K562 (cell line): ENCODE measurements at regions not wholly inside any gene's neighbourhood (a gene's known extent, or its start where the extent isn't known, plus 50 kb on each side); places are given as distances from the start of the nearest gene placed in this dataset.

Source experiments
- ARHGAP35 ChIP-seq: fragments of 450-650 bp; IDR thresholded peaks from 2 replicates; pipeline ENCODE4 v1.6.1; 2018; ENCODE audit not compliant: partially characterized antibody
- BACH1 ChIP-seq: fragments of 200-800 bp; sonication (Bioruptor generic); IDR thresholded peaks from 2 replicates; pipeline ENCODE4 v1.6.1; 2016; ENCODE audit warnings: missing genetic modification characterization, missing compliant biosample characterization
- BCOR ChIP-seq: fragments of 450-650 bp; IDR thresholded peaks from 2 replicates; pipeline ENCODE4 v1.6.1; 2016
- DDX20 ChIP-seq: fragments of 450-650 bp; IDR thresholded peaks from 2 replicates; pipeline ENCODE4 v1.6.1; 2016; ENCODE audit warnings: missing genetic modification characterization, low read depth, mild to moderate bottlenecking, missing compliant biosample characterization, moderate library complexity
- ETV1 ChIP-seq: fragments of 450-650 bp; conservative IDR thresholded peaks from 2 replicates; pipeline ENCODE4 v1.6.1; 2016; ENCODE audit warnings: missing genetic modification characterization, control low read depth, low read depth, missing compliant biosample characterization
- GABPB1 ChIP-seq: sonication (generic); formaldehyde crosslinking; IDR thresholded peaks from 2 replicates; pipeline ENCODE4 v1.8.0; 2022; ENCODE audit warnings: mild to moderate bottlenecking, missing genetic modification reagents
- GABPB2 ChIP-seq: fragments of 250-450 bp; sonication (Bioruptor Pico); conservative IDR thresholded peaks from 2 replicates; pipeline ENCODE4 v1.5.1; 2021; ENCODE audit warnings: mild to moderate bottlenecking
- HCFC1 ChIP-seq: IDR thresholded peaks from 2 replicates; pipeline ENCODE4 v1.6.1; 2012; ENCODE audit warnings: low read depth, low read length, improper control_type of control experiment
- HDAC6 ChIP-seq: IDR thresholded peaks from 2 replicates; pipeline ENCODE4 v1.6.1; 2012; ENCODE audit warnings: low read depth, mild to moderate bottlenecking, control low read depth, inconsistent platforms, low read length, moderate library complexity
- HMGN3 ChIP-seq: IDR thresholded peaks from 2 replicates; pipeline ENCODE4 v1.6.1; 2011; ENCODE audit warnings: borderline replicate concordance, low read depth, mild to moderate bottlenecking, mixed read lengths, low read length; ENCODE audit not compliant: insufficient read length; ENCODE audit errors: extremely low read depth
- MAFF ChIP-seq: IDR thresholded peaks from 2 replicates; pipeline ENCODE4 v1.6.1; 2012; ENCODE audit warnings: low read length, improper control_type of control experiment
- NFE2 ChIP-seq: IDR thresholded peaks from 2 replicates; pipeline ENCODE4 v1.6.1; 2014; ENCODE audit warnings: antibody characterized with exemption, low read depth
- RFX7 ChIP-seq: fragments of 250-450 bp; sonication (Bioruptor Pico); IDR thresholded peaks from 2 replicates; pipeline ENCODE4 v1.5.1; 2021; ENCODE audit warnings: mild to moderate bottlenecking
- SETDB1 ChIP-seq: IDR thresholded peaks from one replicate; pipeline ENCODE4 v1.6.1; 2012; ENCODE audit warnings: low read length, control low read depth, inconsistent platforms
- SIN3A ChIP-seq, 2 experiments: fragments of 150-350 bp in 1 of 2; IDR thresholded peaks; 2 replicates each; pipeline ENCODE4 v1.6.1; 2011 to 2016; ENCODE audit warnings: borderline replicate concordance in 2 of 2, low read depth in 2 of 2, low read length in 2 of 2, mild to moderate bottlenecking in 2 of 2, moderate library complexity in 2 of 2; ENCODE audit not compliant: control insufficient read depth in 1 of 2
- SMARCC2 ChIP-seq: fragments of 450-650 bp; IDR thresholded peaks from 2 replicates; pipeline ENCODE4 v1.6.1; 2017; ENCODE audit warnings: antibody characterized with exemption, moderate library complexity, mild to moderate bottlenecking, low read depth
- SMARCE1 ChIP-seq: fragments of 450-650 bp; IDR thresholded peaks from 2 replicates; pipeline ENCODE4 v1.7.1; 2016; ENCODE audit warnings: mild to moderate bottlenecking
- SOX6 ChIP-seq: fragments of 450-650 bp; IDR thresholded peaks from 2 replicates; pipeline ENCODE4 v1.6.1; 2014; ENCODE audit warnings: mild to moderate bottlenecking
- ZNF134 ChIP-seq: fragments of 250-450 bp; sonication (Bioruptor Pico); conservative IDR thresholded peaks from 2 replicates; pipeline ENCODE4 v1.4.0; 2020
- ZNF174 ChIP-seq: fragments of 250-450 bp; sonication (Bioruptor Pico); IDR thresholded peaks from 2 replicates; pipeline ENCODE4 v1.4.0; 2020; ENCODE audit warnings: mild to moderate bottlenecking
- ZNF274 ChIP-seq: IDR thresholded peaks from 2 replicates; pipeline ENCODE4 v1.6.1; 2011; ENCODE audit warnings: low read depth, mild to moderate bottlenecking, low read length, moderate library complexity, borderline replicate concordance
- ZZZ3 ChIP-seq: fragments of 450-650 bp; IDR thresholded peaks from 2 replicates; pipeline ENCODE4 v1.6.1; 2016; ENCODE audit warnings: antibody characterized with exemption, mild to moderate bottlenecking, moderate library complexity
- TF ChIP-seq, protein P1 (sequence below): IDR thresholded peaks from 2 replicates; pipeline ENCODE4 v1.6.1; 2011; ENCODE audit warnings: borderline replicate concordance, low read depth, mild to moderate bottlenecking, moderate library complexity, low read length; ENCODE audit not compliant: insufficient read depth, poor library complexity, severe bottlenecking
- TF ChIP-seq, protein P2 (sequence below): sonication (generic); formaldehyde crosslinking; IDR thresholded peaks from 2 replicates; pipeline ENCODE4 v1.8.0; 2022; ENCODE audit warnings: mild to moderate bottlenecking, missing genetic modification reagents
- TF ChIP-seq, protein P3 (sequence below): fragments of 450-650 bp; formaldehyde crosslinking; IDR thresholded peaks from 2 replicates; pipeline ENCODE4 v1.4.0; 2020; ENCODE audit warnings: mild to moderate bottlenecking, moderate library complexity

DNA sequence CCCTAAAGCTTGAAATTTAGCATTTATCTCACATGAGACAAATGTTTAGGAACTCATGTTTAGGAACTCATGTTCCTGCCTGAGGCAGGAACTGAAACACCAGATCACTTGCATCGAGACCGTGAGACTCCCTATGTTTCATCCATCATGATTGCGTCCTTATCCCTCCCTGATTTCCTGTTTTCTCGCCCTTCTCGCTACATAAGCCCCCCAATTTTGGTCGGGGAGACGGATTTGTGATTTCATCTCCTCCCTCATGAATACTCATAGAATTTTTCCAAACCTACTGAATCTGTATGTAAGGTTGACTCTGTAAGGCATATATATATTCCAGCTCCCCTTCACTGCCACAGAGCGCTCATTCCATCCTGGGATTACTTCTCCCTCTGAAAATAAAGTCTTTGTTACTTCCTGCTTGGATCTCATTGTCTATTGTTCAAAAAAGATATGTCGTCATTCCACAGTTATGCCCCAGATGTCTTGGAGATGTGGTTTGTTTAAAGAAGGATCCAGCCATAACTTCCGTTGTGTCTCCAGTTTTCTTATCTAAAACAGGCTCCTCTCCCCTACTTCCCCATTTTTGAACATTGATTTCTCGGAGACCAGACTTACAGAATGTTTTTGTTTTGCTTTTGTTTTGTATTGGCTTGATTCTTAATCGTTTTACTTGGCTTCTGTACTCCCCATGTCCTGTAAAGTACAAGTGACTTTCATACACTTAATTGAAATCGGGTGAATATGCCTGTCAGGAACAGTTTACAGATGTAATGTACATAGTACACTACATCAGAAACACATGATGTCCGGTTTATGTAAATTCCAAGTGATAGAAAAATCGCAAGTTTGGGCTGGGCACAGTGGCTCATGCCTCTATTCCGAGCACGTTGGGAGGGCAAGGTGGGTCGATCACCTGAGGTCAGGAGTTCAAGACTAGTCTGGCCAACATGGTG is 118.7 kb downstream of the HFE start (continued):
- no peak for TF ChIP-seq ZZZ3
- TF ChIP-seq HCFC1 = no peak
- peak; percentile 99 for TF ChIP-seq SOX6
- TF ChIP-seq ETV1 = peak; percentile 94
- TF ChIP-seq, protein P1, sequence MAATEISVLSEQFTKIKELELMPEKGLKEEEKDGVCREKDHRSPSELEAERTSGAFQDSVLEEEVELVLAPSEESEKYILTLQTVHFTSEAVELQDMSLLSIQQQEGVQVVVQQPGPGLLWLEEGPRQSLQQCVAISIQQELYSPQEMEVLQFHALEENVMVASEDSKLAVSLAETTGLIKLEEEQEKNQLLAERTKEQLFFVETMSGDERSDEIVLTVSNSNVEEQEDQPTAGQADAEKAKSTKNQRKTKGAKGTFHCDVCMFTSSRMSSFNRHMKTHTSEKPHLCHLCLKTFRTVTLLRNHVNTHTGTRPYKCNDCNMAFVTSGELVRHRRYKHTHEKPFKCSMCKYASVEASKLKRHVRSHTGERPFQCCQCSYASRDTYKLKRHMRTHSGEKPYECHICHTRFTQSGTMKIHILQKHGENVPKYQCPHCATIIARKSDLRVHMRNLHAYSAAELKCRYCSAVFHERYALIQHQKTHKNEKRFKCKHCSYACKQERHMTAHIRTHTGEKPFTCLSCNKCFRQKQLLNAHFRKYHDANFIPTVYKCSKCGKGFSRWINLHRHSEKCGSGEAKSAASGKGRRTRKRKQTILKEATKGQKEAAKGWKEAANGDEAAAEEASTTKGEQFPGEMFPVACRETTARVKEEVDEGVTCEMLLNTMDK = no peak
- TF ChIP-seq NFE2 = no peak
- no peak for TF ChIP-seq SETDB1
- TF ChIP-seq SMARCE1 = peak; percentile 93
- TF ChIP-seq, protein P2, sequence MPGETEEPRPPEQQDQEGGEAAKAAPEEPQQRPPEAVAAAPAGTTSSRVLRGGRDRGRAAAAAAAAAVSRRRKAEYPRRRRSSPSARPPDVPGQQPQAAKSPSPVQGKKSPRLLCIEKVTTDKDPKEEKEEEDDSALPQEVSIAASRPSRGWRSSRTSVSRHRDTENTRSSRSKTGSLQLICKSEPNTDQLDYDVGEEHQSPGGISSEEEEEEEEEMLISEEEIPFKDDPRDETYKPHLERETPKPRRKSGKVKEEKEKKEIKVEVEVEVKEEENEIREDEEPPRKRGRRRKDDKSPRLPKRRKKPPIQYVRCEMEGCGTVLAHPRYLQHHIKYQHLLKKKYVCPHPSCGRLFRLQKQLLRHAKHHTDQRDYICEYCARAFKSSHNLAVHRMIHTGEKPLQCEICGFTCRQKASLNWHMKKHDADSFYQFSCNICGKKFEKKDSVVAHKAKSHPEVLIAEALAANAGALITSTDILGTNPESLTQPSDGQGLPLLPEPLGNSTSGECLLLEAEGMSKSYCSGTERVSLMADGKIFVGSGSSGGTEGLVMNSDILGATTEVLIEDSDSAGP = no peak
- peak; percentile 83; the same call in 1 of the 2 replicates for TF ChIP-seq SMARCC2
- TF ChIP-seq ZNF274 = no peak
- TF ChIP-seq HDAC6 = no peak
- no peak for TF ChIP-seq GABPB1 (CRISPR knock-in tag)
- no peak for TF ChIP-seq GABPB2
- no peak for TF ChIP-seq ZNF134 (CRISPR knock-in tag)
- TF ChIP-seq SIN3A (IDR thresholded peaks at IDR 0.05; ENCODE audit: borderline replicate concordance in 2 of 2, control insufficient read depth in 1 of 2, low read depth in 2 of 2, low read length in 2 of 2) = no peak; a peak in 3 of 4 replicates
- TF ChIP-seq MAFF = no peak
- TF ChIP-seq DDX20 (tag) = no peak
- TF ChIP-seq, protein P3, sequence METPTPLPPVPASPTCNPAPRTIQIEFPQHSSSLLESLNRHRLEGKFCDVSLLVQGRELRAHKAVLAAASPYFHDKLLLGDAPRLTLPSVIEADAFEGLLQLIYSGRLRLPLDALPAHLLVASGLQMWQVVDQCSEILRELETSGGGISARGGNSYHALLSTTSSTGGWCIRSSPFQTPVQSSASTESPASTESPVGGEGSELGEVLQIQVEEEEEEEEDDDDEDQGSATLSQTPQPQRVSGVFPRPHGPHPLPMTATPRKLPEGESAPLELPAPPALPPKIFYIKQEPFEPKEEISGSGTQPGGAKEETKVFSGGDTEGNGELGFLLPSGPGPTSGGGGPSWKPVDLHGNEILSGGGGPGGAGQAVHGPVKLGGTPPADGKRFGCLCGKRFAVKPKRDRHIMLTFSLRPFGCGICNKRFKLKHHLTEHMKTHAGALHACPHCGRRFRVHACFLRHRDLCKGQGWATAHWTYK = no peak; the same call in 1 of the 2 replicates
- TF ChIP-seq BCOR = peak; percentile 85; the same call in 1 of the 2 replicates
- no peak for TF ChIP-seq HMGN3
- TF ChIP-seq RFX7 = no peak; the same call in 1 of the 2 replicates
- no peak for TF ChIP-seq ARHGAP35
- TF ChIP-seq ZNF174 (CRISPR knock-in tag) = no peak
- peak; percentile 39; the same call in 1 of the 2 replicates for TF ChIP-seq BACH1 (tag)
